Upper lobe of right lung (tissue), 1 donor: ENCODE measurements at regions not wholly inside any gene's neighbourhood (a gene's known extent, or its start where the extent isn't known, plus 50 kb on each side); places are given as distances from the start of the nearest gene placed in this dataset.
A peak's percentile ranks its signal among the peaks of the same experiment; 100 is the strongest.

Experiments
- ATAC-seq: fragments of 200-7000 bp; cut with Tn5 transposase; one replicate; pipeline ENCODE4 v1.9.1; 2020; ENCODE audit warnings: mild to moderate bottlenecking, moderate library complexity
- DNase-seq: peaks from one replicate; pipeline ENCODE4 v3.0.0-alpha.2; 2020
- H3K27ac ChIP-seq: fragments of 200-600 bp; one replicate; pipeline ENCODE4 v1.8.0; 2022
- H3K27me3 ChIP-seq: fragments of 200-600 bp; one replicate; pipeline ENCODE4 v1.8.0; 2022; ENCODE audit warnings: mild to moderate bottlenecking
- H3K36me3 ChIP-seq: fragments of 200-600 bp; one replicate; pipeline ENCODE4 v1.8.0; 2022
- H3K4me1 ChIP-seq: fragments of 200-600 bp; one replicate; pipeline ENCODE4 v1.8.0; 2022
- H3K4me3 ChIP-seq: fragments of 200-600 bp; one replicate; pipeline ENCODE4 v1.8.0; 2022; ENCODE audit warnings: mild to moderate bottlenecking
- H3K9me3 ChIP-seq: fragments of 200-600 bp; one replicate; pipeline ENCODE4 v1.8.0; 2022
- intact Hi-C: fragments of 100-400 bp; cut with DNase I; formaldehyde crosslinking; loops from one replicate; pipeline ENCODE4 v1.11.0; 2022
- TF ChIP-seq, protein P1 (sequence below): fragments of 200-600 bp; IDR thresholded peaks from one replicate; pipeline ENCODE4 v1.8.0; 2022; ENCODE audit warnings: antibody characterized with exemption
- donor health status: DM: no; HTN: yes; CAD: no; lungs with severe emphysema.

DNA sequence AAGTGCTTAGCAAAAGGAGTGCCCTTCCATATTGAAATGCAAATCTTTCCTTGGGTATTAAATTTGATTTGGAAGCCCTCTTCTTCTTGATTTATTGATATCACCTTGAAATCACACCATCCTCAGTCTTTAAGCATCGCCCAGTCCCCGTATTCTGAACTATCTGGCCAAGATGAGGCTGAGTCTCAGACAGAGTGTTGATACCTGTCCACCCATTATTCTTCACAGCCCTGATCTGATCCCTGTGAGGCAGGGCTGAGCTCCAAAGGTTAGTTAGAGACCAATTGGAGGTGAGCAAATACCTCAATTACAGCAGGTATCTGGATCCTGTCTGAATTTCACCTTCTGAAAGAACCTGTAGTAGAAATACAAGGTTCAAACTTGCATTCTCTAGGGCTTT is 326.3 kb downstream of the FAT3 start:
- intact Hi-C loops = no loop called here
- DNase-seq = no peak

DNA sequence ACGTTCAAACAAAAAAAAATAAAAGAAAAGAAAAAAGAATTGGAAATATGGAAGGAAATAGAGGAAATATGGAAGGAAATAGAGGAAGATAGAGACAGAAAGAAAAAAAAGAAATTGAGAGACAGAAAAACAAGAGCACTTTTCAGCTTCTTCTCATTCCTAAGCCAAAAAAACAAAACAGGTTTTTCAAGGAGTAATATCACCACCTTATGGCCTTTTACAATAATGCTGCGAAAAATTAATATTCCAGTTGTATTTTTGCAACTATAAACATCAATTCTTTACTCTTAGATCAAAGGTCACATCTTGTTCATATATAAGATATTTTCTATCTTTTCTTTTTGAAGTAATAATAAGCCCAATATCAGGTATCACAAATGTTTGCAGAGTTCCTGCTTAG is 328.3 kb downstream of the FAT3 start:
- Histone ChIP-seq H3K4me3 (no peak overlapping the region), H3K4me1 (no peaks in the 10 kb centered on the region), H3K36me3 (no peaks in the 10 kb centered on the region), H3K9me3 (no peaks in the 10 kb centered on the region), H3K27ac (no peak overlapping the region), H3K27me3 (no peaks in the 10 kb centered on the region)
- TF ChIP-seq, protein P1, sequence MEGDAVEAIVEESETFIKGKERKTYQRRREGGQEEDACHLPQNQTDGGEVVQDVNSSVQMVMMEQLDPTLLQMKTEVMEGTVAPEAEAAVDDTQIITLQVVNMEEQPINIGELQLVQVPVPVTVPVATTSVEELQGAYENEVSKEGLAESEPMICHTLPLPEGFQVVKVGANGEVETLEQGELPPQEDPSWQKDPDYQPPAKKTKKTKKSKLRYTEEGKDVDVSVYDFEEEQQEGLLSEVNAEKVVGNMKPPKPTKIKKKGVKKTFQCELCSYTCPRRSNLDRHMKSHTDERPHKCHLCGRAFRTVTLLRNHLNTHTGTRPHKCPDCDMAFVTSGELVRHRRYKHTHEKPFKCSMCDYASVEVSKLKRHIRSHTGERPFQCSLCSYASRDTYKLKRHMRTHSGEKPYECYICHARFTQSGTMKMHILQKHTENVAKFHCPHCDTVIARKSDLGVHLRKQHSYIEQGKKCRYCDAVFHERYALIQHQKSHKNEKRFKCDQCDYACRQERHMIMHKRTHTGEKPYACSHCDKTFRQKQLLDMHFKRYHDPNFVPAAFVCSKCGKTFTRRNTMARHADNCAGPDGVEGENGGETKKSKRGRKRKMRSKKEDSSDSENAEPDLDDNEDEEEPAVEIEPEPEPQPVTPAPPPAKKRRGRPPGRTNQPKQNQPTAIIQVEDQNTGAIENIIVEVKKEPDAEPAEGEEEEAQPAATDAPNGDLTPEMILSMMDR = peak; percentile 11
- ATAC-seq = no peak
- intact Hi-C loops = no loop called here
- DNase-seq = no peak

More for the DNA sequence above, 326.3 kb downstream of the FAT3 start:
- Histone ChIP-seq H3K4me3 (no peak overlapping the region), H3K36me3 (no peaks in the 10 kb centered on the region), H3K27me3 (no peaks in the 10 kb centered on the region), H3K4me1 (no peaks in the 10 kb centered on the region), H3K9me3 (no peaks in the 10 kb centered on the region), H3K27ac (no peak overlapping the region)
- no peak for ATAC-seq
- TF ChIP-seq, protein P1 = no peak

DNA sequence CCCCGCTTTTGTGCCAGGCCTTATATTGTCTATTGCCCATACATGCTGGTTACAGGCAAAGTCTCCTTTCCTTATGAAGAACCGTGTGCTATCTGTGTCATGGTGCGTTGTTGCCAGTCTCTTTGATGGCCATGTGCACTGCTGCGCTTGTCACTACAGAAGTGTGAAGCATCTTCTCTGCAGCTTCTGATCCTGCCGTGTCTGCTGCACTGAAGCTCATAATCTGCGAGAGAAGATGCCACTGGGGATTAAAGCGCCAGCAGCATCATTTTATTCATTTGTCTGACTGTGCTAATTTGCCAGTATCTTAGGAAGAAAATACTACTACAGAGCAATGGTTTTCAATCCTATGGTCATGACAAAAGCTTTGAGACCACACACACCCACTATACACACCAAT is 330.1 kb downstream of the FAT3 start:
- intact Hi-C loops = no loop called here
- TF ChIP-seq, protein P1 = no peak

DNA sequence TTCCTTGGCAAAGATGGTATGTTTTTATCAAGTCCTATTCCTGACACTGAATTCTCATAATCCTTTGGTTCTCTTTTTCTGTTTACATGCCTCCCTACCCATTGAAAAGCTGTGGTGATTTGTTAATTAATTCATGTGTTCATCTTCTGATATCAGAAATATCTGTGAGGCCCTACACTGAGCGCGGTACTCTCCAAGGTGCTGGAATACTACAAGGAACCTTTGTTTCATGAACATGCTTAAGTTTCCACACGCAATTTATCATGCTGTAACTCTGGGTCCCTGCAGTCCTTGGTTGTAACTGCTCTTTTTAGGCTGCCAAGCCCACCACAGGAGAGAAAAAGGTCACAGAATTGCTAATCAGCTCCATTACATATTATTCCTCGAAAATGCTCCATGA is 331.8 kb downstream of the FAT3 start:
- no peak overlapping the region for H3K27ac ChIP-seq
- H3K4me1 ChIP-seq = no peaks in the 10 kb centered on the region
- intact Hi-C loops = no loop called here
- DNase-seq (no peak), ATAC-seq (no peak)
- TF ChIP-seq, protein P1 = no peak
- H3K9me3 ChIP-seq = no peaks in the 10 kb centered on the region
- no peaks in the 10 kb centered on the region for H3K27me3 ChIP-seq
- H3K4me3 ChIP-seq = no peak overlapping the region
- no peaks in the 10 kb centered on the region for H3K36me3 ChIP-seq

More for the DNA sequence above, 330.1 kb downstream of the FAT3 start:
- no peak overlapping the region for H3K27ac ChIP-seq
- no peaks in the 10 kb centered on the region for H3K27me3 ChIP-seq
- no peaks in the 10 kb centered on the region for H3K4me1 ChIP-seq
- H3K4me3 ChIP-seq = no peak overlapping the region
- DNase-seq (no peak), ATAC-seq (no peak)
- no peaks in the 10 kb centered on the region for H3K36me3 ChIP-seq
- H3K9me3 ChIP-seq = no peaks in the 10 kb centered on the region

DNA sequence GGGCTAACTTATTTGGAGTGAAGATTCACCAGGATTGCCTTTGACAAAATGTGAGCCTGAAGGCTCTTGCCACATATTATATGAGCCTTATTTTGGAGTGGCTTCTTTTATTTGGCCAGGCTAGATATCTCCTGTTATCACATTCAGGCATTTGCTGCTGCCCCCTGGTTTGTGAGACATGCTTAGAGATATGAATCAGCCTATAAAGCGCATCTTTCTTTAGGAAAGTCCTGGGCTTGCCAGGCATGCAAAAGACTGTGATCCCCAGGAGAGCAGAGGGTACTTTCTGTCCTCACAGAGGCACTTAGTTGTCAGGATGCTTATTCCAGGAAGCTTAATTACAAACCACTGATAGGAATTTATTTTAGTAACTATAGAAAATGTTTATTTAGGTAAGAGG is 333.3 kb downstream of the FAT3 start:
- TF ChIP-seq, protein P1 = no peak
- no peak for ATAC-seq

DNA sequence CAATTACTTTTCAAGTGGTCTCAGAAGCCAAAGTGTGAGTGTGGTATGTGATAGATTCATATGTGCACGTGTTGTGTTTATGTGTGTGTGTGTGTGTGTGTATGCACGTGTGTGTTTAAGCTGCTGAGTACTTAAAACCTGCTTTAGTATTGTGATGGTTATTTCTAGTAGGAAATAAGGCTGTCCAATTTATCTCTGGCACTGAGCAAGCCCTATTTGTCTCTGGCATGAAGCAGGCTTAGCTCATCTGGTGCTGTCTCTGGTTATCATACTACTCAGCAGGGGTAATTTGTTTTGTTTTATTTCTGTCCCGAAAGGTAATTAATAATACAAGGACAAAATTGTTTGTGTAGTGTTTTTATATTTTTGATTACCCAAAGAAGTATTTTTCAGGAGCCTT is 333.7 kb downstream of the FAT3 start:
- no peaks in the 10 kb centered on the region for H3K27me3 ChIP-seq
- H3K9me3 ChIP-seq = no peaks in the 10 kb centered on the region
- no peaks in the 10 kb centered on the region for H3K36me3 ChIP-seq
- intact Hi-C loops = no loop called here
- TF ChIP-seq, protein P1 = no peak
- ATAC-seq = no peak
- H3K4me3 ChIP-seq = no peak overlapping the region
- no peak overlapping the region for H3K27ac ChIP-seq
- DNase-seq = no peak
- no peaks in the 10 kb centered on the region for H3K4me1 ChIP-seq

More for the DNA sequence above, 333.3 kb downstream of the FAT3 start:
- Histone ChIP-seq H3K4me3 (no peak overlapping the region), H3K27me3 (no peaks in the 10 kb centered on the region), H3K27ac (no peak overlapping the region), H3K36me3 (no peaks in the 10 kb centered on the region), H3K9me3 (no peaks in the 10 kb centered on the region), H3K4me1 (no peaks in the 10 kb centered on the region)
- DNase-seq = no peak
- intact Hi-C loops = no loop called here
